ENCODE measurements at regions not wholly inside any gene's neighbourhood (a gene's known extent, or its start where the extent isn't known, plus 50 kb on each side); places are given as distances from the start of the nearest gene placed in this dataset.

- Histone ChIP-seq H3K9ac (ENCODE audit: low read length) (no peak overlapping the region), H3K4me3 (ENCODE audit: insufficient read depth, low read depth, low read length) (no peak overlapping the region), H3K9me3 (ENCODE audit: insufficient read depth, low read depth, low read length) (peaks cover 14% of the 10 kb centered on the region), H3K79me2 (ENCODE audit: insufficient read depth, low read length) (no peaks in the 10 kb centered on the region), H3K27ac (ENCODE audit: low read depth, low read length) (no peak overlapping the region), H2AFZ (ENCODE audit: low read depth, low read length) (no peak overlapping the region), H3K27me3 (ENCODE audit: insufficient read depth, low read length) (no peaks in the 10 kb centered on the region), H4K20me1 (ENCODE audit: insufficient read depth, low read length) (no peaks in the 10 kb centered on the region), H3K36me3 (ENCODE audit: insufficient read depth, low read length) (no peaks in the 10 kb centered on the region), H3K4me1 (ENCODE audit: insufficient read depth, low read length) (no peaks in the 10 kb centered on the region), H3K4me2 (ENCODE audit: low read length) (no peak overlapping the region)
- DNase-seq (ENCODE audit: low read depth) (no peak), FAIRE-seq (no peak)
- Mint-ChIP-seq H3K9me3 (ENCODE audit: unreplicated experiment) (peaks cover 2% of the 10 kb centered on the region), H3K27ac (ENCODE audit: unreplicated experiment) (no peak overlapping the region), H3K36me3 (ENCODE audit: low read depth, unreplicated experiment) (no peaks in the 10 kb centered on the region), H3K4me3 (ENCODE audit: unreplicated experiment) (no peak overlapping the region), H3K4me1 (ENCODE audit: low read depth, unreplicated experiment) (peaks cover 8% of the 10 kb centered on the region), H3K27me3 (ENCODE audit: low read depth, unreplicated experiment) (peaks cover 33% of the 10 kb centered on the region)
- TF ChIP-seq EZH2 (IDR thresholded peaks at IDR 0.05; ENCODE audit: insufficient read depth, low read length) (no peak), CTCF (IDR thresholded peaks at IDR 0.05; ENCODE audit: insufficient read depth, low read depth, low read length) (no peak)
Observed at GRCh38 chr5:2129568-2130272, 247.0 kb upstream of the IRX4 start.

- Mint-ChIP-seq H3K4me1 (ENCODE audit: low read depth, unreplicated experiment) (peaks cover 5% of the 10 kb centered on the region), H3K36me3 (ENCODE audit: low read depth, unreplicated experiment) (no peaks in the 10 kb centered on the region), H3K9me3 (ENCODE audit: unreplicated experiment) (peaks cover 2% of the 10 kb centered on the region), H3K27me3 (ENCODE audit: low read depth, unreplicated experiment) (peaks cover 38% of the 10 kb centered on the region), H3K27ac (ENCODE audit: unreplicated experiment) (no peak overlapping the region), H3K4me3 (ENCODE audit: unreplicated experiment) (no peak overlapping the region)
- Histone ChIP-seq H3K4me2 (ENCODE audit: low read length) (no peak overlapping the region), H3K27me3 (ENCODE audit: insufficient read depth, low read length) (no peaks in the 10 kb centered on the region), H3K27ac (ENCODE audit: low read depth, low read length) (no peak overlapping the region), H2AFZ (ENCODE audit: low read depth, low read length) (no peak overlapping the region), H3K9ac (ENCODE audit: low read length) (no peak overlapping the region), H3K9me3 (ENCODE audit: insufficient read depth, low read depth, low read length) (peaks cover 12% of the 10 kb centered on the region), H3K4me1 (ENCODE audit: insufficient read depth, low read length) (no peaks in the 10 kb centered on the region), H4K20me1 (ENCODE audit: insufficient read depth, low read length) (no peaks in the 10 kb centered on the region), H3K4me3 (ENCODE audit: insufficient read depth, low read depth, low read length) (no peak overlapping the region), H3K79me2 (ENCODE audit: insufficient read depth, low read length) (no peaks in the 10 kb centered on the region), H3K36me3 (ENCODE audit: insufficient read depth, low read length) (no peaks in the 10 kb centered on the region)
- no peak for TF ChIP-seq CTCF (IDR thresholded peaks at IDR 0.05; ENCODE audit: insufficient read depth, low read depth, low read length)
- TF ChIP-seq EZH2 (IDR thresholded peaks at IDR 0.05; ENCODE audit: insufficient read depth, low read length), result no peak
- no peak for FAIRE-seq
- no peak for DNase-seq (ENCODE audit: low read depth)
Observed at GRCh38 chr5:2128686-2129355, 246.1 kb upstream of the IRX4 start.

- peaks cover 6% of the 10 kb centered on the region for H3K9me3 ChIP-seq (ENCODE audit: insufficient read depth, low read depth, low read length)
- no peak overlapping the region for H3K4me3 Mint-ChIP-seq (ENCODE audit: unreplicated experiment)
- H3K27me3 ChIP-seq (ENCODE audit: insufficient read depth, low read length), result no peaks in the 10 kb centered on the region
- DNase-seq (ENCODE audit: low read depth) (no peak), FAIRE-seq (no peak)
- no peaks in the 10 kb centered on the region for H3K36me3 Mint-ChIP-seq (ENCODE audit: low read depth, unreplicated experiment)
- H3K4me1 Mint-ChIP-seq (ENCODE audit: low read depth, unreplicated experiment), result no peaks in the 10 kb centered on the region
- peaks cover 41% of the 10 kb centered on the region for H3K27me3 Mint-ChIP-seq (ENCODE audit: low read depth, unreplicated experiment)
- H3K27ac Mint-ChIP-seq (ENCODE audit: unreplicated experiment), result no peak overlapping the region
- no peak overlapping the region for H3K27ac ChIP-seq (ENCODE audit: low read depth, low read length)
- H2AFZ ChIP-seq (ENCODE audit: low read depth, low read length), result no peak overlapping the region
- H4K20me1 ChIP-seq (ENCODE audit: insufficient read depth, low read length), result no peaks in the 10 kb centered on the region
- H3K36me3 ChIP-seq (ENCODE audit: insufficient read depth, low read length), result no peaks in the 10 kb centered on the region
- no peaks in the 10 kb centered on the region for H3K4me1 ChIP-seq (ENCODE audit: insufficient read depth, low read length)
- no peak overlapping the region for H3K4me2 ChIP-seq (ENCODE audit: low read length)
- H3K4me3 ChIP-seq (ENCODE audit: insufficient read depth, low read depth, low read length), result no peak overlapping the region
- H3K9ac ChIP-seq (ENCODE audit: low read length), result no peak overlapping the region
- TF ChIP-seq CTCF (IDR thresholded peaks at IDR 0.05; ENCODE audit: insufficient read depth, low read depth, low read length) (no peak), EZH2 (IDR thresholded peaks at IDR 0.05; ENCODE audit: insufficient read depth, low read length) (no peak)
- peaks cover 9% of the 10 kb centered on the region for H3K9me3 Mint-ChIP-seq (ENCODE audit: unreplicated experiment)
- no peaks in the 10 kb centered on the region for H3K79me2 ChIP-seq (ENCODE audit: insufficient read depth, low read length)
Observed at GRCh38 chr5:2126512-2126911, 243.8 kb upstream of the IRX4 start.

All from astrocyte (in vitro differentiated cells and primary cell).